Spleen (tissue), 7 donors: ENCODE measurements at regions not wholly inside any gene's neighbourhood (a gene's known extent, or its start where the extent isn't known, plus 50 kb on each side); places are given as distances from the start of the nearest gene placed in this dataset.

Source experiments
- POLR2A ChIP-seq, 3 donors: fragments of 450-650 bp; IDR thresholded peaks; one replicate each; pipeline ENCODE4 v1.5.1; 2017; ENCODE audit warnings: antibody characterized with exemption in 3 of 3, mild to moderate bottlenecking in 1 of 3
- POLR2AphosphoS5 ChIP-seq, 3 donors: sonication (generic); formaldehyde crosslinking; IDR thresholded peaks; one replicate each; pipeline ENCODE4 v1.5.1; 2017; ENCODE audit warnings: antibody characterized with exemption in 3 of 3
- TF ChIP-seq, protein P1 (sequence below), 11 experiments: fragments of 200-600 bp in 7 of 11; fragments of 450-650 bp in 4 of 11; sonication (generic) in 4 of 11; IDR thresholded peaks in 8 of 11; conservative IDR thresholded peaks in 3 of 11; 1 replicate in 7 of 11; 2 replicates in 4 of 11; pipeline versions ENCODE4 v1.4.0 to v1.8.0; 2016 to 2021; ENCODE audit warnings: antibody characterized with exemption in 11 of 11, inconsistent platforms in 4 of 11, mild to moderate bottlenecking in 1 of 11
- donor health status: DM: no; HTN: no; CAD: no; lungs with moderate emphysema.
- donor health status: DM: no; HTN: no; CAD: no.
- donor health status: DM: no; HTN: no; CAD: no.

DNA sequence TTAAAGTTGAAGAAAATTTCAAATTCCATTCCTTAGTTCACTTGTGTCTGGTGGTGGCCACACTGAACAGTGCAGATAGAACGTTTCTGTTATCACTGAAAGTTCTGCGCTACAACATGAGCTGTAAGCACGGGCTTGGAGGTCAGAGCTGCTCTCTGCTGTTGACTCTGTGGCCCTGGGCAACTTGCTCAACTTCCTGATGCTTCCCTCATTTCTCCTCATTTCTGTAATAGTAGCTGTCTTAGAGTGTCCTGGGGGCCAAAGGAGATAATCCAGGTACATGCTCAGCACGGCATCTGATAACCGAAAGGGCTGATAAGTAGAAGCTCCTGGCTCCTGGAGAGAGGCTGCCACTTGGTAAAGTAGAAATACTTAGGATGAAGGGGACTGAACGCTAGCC, 92.3 kb upstream of the DUSP5 start:
- TF ChIP-seq, protein P1, sequence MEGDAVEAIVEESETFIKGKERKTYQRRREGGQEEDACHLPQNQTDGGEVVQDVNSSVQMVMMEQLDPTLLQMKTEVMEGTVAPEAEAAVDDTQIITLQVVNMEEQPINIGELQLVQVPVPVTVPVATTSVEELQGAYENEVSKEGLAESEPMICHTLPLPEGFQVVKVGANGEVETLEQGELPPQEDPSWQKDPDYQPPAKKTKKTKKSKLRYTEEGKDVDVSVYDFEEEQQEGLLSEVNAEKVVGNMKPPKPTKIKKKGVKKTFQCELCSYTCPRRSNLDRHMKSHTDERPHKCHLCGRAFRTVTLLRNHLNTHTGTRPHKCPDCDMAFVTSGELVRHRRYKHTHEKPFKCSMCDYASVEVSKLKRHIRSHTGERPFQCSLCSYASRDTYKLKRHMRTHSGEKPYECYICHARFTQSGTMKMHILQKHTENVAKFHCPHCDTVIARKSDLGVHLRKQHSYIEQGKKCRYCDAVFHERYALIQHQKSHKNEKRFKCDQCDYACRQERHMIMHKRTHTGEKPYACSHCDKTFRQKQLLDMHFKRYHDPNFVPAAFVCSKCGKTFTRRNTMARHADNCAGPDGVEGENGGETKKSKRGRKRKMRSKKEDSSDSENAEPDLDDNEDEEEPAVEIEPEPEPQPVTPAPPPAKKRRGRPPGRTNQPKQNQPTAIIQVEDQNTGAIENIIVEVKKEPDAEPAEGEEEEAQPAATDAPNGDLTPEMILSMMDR (IDR thresholded peaks at IDR 0.05 in 8 of 11, conservative IDR thresholded peaks at IDR 0.05 in 3 of 11), result no peak
- TF ChIP-seq POLR2A (IDR thresholded peaks at IDR 0.05) (no peak), POLR2AphosphoS5 (IDR thresholded peaks at IDR 0.05) (no peak)
